RCC 7860 (cell line): ENCODE measurements at regions not wholly inside any gene's neighbourhood (a gene's known extent, or its start where the extent isn't known, plus 50 kb on each side); places are given as distances from the start of the nearest gene placed in this dataset.
A peak's percentile ranks its signal among the peaks of the same experiment; 100 is the strongest.

Source experiments
- DNase-seq: peaks from one replicate; pipeline ENCODE4 v3.0.0-alpha.2; 2015; ENCODE audit warnings: low spot score
- FAIRE-seq: peaks from 2 replicates; lab custom pipeline; 2012; peaks lifted over from hg19 to GRCh38; lab: Jason Lieb, UNC

DNA sequence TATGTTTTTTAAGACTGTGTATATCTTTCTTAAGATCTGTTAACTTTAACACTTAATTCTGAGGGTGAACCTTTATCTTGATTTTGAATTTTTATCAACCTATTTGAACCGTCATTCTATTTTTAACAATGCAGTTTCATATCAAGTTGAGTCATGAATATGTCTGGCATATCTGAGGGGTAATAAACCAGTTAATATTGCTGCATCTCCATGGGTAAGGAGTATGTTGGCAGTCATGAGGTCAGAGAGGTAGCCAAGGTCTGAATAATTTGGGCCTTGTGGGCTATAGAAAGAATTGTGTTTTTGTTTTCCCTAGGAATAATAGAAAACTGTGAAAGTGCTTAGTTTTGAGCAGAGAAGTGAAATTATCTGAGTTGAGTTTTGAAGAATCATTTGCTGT is 419.0 kb downstream of the PLK2 start:
- DNase-seq, result no peak
- FAIRE-seq, result no peak

DNA sequence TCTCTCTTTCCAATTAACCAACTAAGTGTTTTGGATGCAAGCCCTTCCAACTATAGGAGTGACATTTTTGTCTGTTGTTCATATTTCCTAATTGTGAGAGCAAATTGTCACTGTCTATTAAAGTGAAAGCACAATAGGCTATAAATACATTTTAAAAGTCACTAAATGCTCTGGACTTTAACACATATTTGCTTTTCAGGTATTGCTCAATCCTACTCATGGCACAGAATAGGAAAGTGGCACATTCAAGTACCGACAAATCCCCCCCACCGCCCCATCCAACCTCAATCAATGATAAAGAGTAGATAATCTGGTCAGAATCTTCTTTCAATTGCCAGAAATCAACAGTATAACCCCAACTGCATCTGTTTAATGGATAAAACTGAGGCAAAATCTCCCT is 419.8 kb downstream of the PLK2 start:
- DNase-seq (no peak), FAIRE-seq (no peak)

GRCh38 chr5:58037899-58038298 is 422.0 kb downstream of the PLK2 start:
- FAIRE-seq, result no peak
- DNase-seq, result no peak

- DNase-seq (no peak), FAIRE-seq (no peak)
These were observed 434.1 kb downstream of the PLK2 start for GRCh38 chr5:58025809-58026208.

- no peak for FAIRE-seq
- no peak for DNase-seq
These were observed 435.7 kb downstream of the PLK2 start for GRCh38 chr5:58024151-58024550.

GRCh38 chr5:58022055-58022454 is 437.8 kb downstream of the PLK2 start:
- no peak for FAIRE-seq
- no peak for DNase-seq

- DNase-seq (no peak), FAIRE-seq (no peak)
These were observed 438.4 kb downstream of the PLK2 start for GRCh38 chr5:58021466-58021865.

GRCh38 chr5:58019614-58020013 is 440.3 kb downstream of the PLK2 start:
- FAIRE-seq (no peak), DNase-seq (no peak)

GRCh38 chr5:58018016-58018415 is 441.9 kb downstream of the PLK2 start:
- no peak for FAIRE-seq
- DNase-seq, result no peak

DNA sequence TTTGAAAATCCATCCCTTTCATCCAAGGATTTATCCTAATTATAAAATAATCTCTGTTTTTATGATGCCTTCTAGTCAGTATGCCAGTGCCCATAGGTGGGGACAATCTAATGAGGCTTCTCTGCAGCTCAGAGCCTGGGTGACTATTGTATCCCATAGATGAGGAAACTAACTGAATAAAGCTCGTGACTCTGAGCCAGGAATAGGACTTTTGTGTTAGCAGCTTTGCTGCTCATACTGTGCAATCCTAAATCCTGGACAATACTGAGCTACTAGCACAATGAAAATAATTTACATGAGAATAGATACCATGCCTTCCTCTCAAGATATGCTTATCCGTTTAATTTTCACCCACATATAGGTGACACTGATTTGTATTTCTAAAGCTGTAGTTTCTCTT is 443.0 kb downstream of the PLK2 start:
- FAIRE-seq, result no peak
- DNase-seq, result no peak

DNA sequence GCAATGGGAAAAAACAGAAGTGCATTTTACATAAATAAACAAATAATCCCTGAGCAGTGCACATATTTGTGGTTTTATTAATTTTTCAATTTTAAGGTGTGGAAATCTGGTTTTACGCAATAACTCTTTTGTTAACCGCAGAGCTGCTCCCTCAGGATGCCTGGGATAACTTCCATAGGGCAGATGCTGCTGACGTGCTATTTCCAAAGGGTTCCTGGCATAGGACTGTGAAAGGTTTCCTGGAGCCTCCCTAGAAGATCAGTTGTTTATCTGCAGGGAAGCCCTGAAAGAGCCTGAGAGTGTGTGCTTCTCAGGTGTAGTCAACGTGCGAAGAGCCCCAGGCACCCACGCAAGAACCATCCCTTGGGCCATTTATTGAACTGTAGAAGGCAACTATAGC is 443.5 kb downstream of the PLK2 start:
- DNase-seq (no peak), FAIRE-seq (no peak)

DNA sequence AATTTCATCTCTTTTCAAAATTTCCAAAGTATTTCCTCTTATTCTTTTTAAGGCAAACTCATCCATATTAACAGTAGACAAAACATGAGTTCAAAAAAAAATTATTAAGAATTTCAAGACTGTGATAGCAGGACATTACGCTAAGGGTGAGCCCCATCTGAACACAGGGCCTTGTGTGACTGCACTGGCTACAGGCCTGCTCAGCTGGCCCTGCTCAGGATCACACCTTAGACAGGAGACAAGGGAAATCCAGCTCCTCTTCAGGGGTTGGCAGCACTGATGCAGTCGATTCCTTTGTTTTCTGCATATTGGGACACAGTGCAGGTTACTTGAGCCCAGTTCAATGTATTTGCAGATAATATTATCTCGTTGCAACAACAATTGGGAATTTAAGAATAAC is 444.7 kb downstream of the PLK2 start:
- no peak for DNase-seq
- no peak for FAIRE-seq

GRCh38 chr5:58013542-58014258 is 446.2 kb downstream of the PLK2 start:
- DNase-seq (no peak), FAIRE-seq (no peak)

- DNase-seq, result no peak
- FAIRE-seq, result no peak
These were observed 447.0 kb downstream of the PLK2 start for GRCh38 chr5:58012801-58013315.

GRCh38 chr5:58012102-58012501 is 447.8 kb downstream of the PLK2 start:
- DNase-seq (no peak), FAIRE-seq (no peak)

DNA sequence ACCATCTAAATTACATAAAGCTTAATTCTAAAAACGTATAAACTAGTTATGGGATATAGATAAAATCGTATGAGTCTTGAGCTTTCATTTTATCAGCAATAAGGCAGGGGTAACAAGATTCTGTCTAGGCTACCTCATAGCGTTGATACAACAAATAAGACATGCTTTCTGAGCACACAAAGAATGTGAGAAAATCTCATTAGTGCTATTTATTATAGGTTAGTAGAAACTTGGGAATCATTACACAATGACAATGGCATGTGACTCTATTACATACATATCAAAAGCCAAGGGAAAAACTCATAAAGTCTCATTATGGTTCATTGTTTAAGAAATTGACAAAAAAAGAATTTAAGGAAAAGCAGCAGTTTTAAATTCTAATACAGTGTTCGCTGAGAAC is 448.6 kb downstream of the PLK2 start:
- DNase-seq (no peak), FAIRE-seq (no peak)

DNA sequence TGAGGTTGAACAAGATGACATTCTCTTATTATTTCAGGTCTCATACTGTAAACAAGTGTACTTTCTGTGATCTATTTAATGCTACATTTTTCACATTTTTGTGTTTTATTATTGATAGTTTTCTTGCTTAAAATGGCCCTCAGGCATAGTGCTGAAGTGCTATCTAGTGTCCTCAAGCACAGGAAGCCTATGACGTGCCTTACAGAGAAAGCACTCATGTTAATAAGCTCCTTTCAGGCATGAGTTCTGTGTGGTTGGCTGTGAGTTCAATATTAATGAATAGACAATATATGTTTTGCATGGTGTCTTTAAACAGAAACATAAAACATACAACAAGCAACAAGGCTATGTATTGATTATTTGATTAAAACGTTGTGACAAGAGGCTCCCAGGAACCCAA is 450.1 kb downstream of the PLK2 start:
- DNase-seq (no peak), FAIRE-seq (no peak)

DNA sequence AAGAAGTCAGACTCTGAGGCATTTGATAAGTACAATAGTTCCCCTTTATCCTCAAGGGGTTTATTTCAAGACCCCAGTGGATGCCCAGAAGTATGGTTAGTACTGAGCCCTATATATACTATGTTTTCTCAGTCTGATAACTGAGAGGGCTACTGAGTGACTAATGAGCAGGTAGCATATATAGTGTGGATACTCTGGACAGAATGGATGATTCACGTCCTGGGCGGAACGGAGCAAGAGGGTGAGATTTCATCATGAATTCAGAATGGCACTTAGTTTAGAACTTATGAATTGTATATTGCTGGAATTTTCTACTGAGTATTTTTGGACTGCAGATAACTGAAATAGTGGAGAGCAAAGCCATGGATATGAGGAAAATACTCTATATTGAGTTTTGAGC is 457.6 kb downstream of the PLK2 start:
- peak; percentile 10 for DNase-seq
- no peak for FAIRE-seq

GRCh38 chr5:57993866-57994265 is 466.0 kb downstream of the PLK2 start:
- DNase-seq (no peak), FAIRE-seq (no peak)

- no peak for DNase-seq
- FAIRE-seq, result no peak
These were observed 470.5 kb downstream of the PLK2 start for GRCh38 chr5:57989378-57989777.

GRCh38 chr5:57988813-57989212 is 471.1 kb downstream of the PLK2 start:
- FAIRE-seq, result no peak
- DNase-seq, result no peak

DNA sequence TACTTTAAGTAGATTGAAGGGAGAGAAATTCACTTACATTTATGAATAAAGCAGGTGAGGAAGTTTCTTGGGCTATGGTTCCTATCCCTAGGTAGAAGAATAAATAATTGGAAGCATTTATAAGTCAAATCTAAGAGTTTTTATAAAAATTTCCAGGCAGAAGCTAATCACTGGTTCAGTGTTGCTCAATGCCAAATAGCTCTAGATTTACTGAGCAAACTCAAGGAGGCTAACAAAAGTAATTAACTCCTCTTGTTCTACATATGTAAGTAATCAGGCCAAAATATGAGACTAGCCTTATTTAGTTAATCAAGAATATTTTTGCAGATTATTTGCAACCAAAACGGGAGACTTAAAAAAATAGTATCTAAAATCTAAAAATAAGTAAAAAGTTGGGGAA is 472.3 kb downstream of the PLK2 start:
- DNase-seq (no peak), FAIRE-seq (no peak)

DNA sequence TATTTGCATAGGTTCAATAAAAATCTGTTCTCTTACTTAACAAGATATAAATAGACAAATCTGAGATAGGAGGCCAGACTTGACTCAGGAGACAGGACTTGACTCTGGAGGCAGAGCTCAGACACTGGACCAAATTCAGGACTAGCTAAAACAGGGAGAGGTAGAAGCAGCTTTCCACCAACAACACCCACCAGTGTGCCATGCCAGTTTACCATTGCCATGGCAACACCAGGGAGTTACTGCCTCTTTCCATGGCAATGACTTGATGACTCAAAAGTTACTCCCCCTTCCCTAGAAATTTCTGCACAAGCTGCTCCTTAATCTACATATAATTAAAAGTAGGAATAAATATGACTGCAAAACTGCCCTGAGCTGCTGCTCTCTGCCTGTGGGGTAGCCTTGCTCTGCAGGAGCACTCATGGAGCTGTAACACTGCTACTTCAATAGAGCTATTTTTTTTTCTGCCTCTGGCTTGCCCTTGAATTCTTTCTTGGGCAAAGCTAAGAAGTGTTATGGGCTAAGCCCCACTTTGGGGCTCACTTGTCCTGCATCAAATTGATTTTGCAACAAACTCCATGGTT is 473.0 kb downstream of the PLK2 start:
- FAIRE-seq, result no peak
- peak; percentile 43 for DNase-seq
